K562 (cell line): ENCODE measurements at regions not wholly inside any gene's neighbourhood (a gene's known extent, or its start where the extent isn't known, plus 50 kb on each side); places are given as distances from the start of the nearest gene placed in this dataset.

Source experiments
- ATAC-seq: fragments of 200-7000 bp; cut with Tn5 transposase; 3 replicates; pipeline ENCODE4 v1.9.1; 2020; ENCODE audit warnings: moderate library complexity
- BruUV-seq: library from RNA; stranded (reverse); fragments of 400-500 nt; replicated peaks from 2 replicates; lab custom pipeline; 2021; lab: Mats Ljungman, UMichigan
- CTCF ChIA-PET: fragments of 300-600 bp; formaldehyde crosslinking; extraction: SDS; loops from one replicate; lab custom pipeline; 2021; ENCODE audit warnings: low intra/inter-chr PET ratio; lab: Yijun Ruan, JAX
- POLR2A ChIA-PET: fragments of 300-600, 350-650 bp; sonication (Branson Sonifier 250); formaldehyde crosslinking; extraction: SDS; loops from one replicate; lab custom pipeline; 2021; ENCODE audit warnings: antibody characterized with exemption, inconsistent platforms; lab: Yijun Ruan, JAX
- DNase-seq, 4 experiments: peaks; one replicate each; pipeline versions ENCODE4 v3.0.0 to v3.0.0-alpha.2; 2011 to 2018; ENCODE audit warnings: low spot score in 3 of 4, mixed read lengths in 3 of 4; ENCODE audit errors: extremely low read depth in 1 of 4
- FAIRE-seq: peaks from 2 replicates; lab custom pipeline; 2011; peaks lifted over from hg19 to GRCh38; lab: Jason Lieb, UNC
- H2AFZ ChIP-seq: 2 replicates; pipeline ENCODE4 v1.6.0; 2011; ENCODE audit warnings: low read depth, low read length, control low read depth, inconsistent platforms
- H3K27ac ChIP-seq: fragments of 200-600 bp; 3 replicates; pipeline ENCODE4 v1.8.0; 2011; ENCODE audit warnings: low read depth, mild to moderate bottlenecking, control low read depth, inconsistent platforms, low read length, moderate library complexity, mixed read lengths; ENCODE audit errors: extremely low read depth
- H3K27me3 ChIP-seq, 2 experiments: fragments of 300-600 bp in 1 of 2; 2 replicates in 1 of 2; 3 replicates in 1 of 2; pipeline versions ENCODE4 v1.6.0 to v1.8.0; 2011; ENCODE audit warnings: inconsistent platforms in 2 of 2, low read length in 2 of 2, mild to moderate bottlenecking in 1 of 2, mixed read lengths in 1 of 2, moderate library complexity in 1 of 2; ENCODE audit not compliant: control insufficient read depth in 2 of 2, insufficient read depth in 2 of 2
- H3K36me3 ChIP-seq: fragments of 300-600 bp; 3 replicates; pipeline ENCODE4 v1.8.0; 2011; ENCODE audit warnings: mild to moderate bottlenecking, low read length, inconsistent platforms; ENCODE audit not compliant: control insufficient read depth, insufficient read depth
- H3K4me1 ChIP-seq, 2 experiments: fragments of 200-600 bp in 1 of 2; replicated peaks in 1 of 2; 2 replicates in 1 of 2; 3 replicates in 1 of 2; pipeline versions ENCODE4 v1.5.1 to v1.8.0; 2011; ENCODE audit warnings: inconsistent platforms in 2 of 2, low read length in 2 of 2, mild to moderate bottlenecking in 1 of 2, mixed read lengths in 1 of 2, moderate library complexity in 1 of 2; ENCODE audit not compliant: control insufficient read depth in 2 of 2, insufficient read depth in 2 of 2
- H3K4me2 ChIP-seq: 2 replicates; pipeline ENCODE4 v1.6.1; 2011; ENCODE audit warnings: low read length, control low read depth, inconsistent platforms, mixed read lengths; ENCODE audit not compliant: insufficient read depth
- H3K4me3 ChIP-seq: fragments of 200-600 bp; sonication (generic), shearing (Covaris generic); 2 replicates; pipeline ENCODE4 v1.5.1; 2016; ENCODE audit warnings: control low read depth, inconsistent platforms
- H3K79me2 ChIP-seq: fragments of 200-600 bp; 3 replicates; pipeline ENCODE4 v1.8.0; 2011; ENCODE audit warnings: low read length, inconsistent platforms; ENCODE audit not compliant: control insufficient read depth, insufficient read depth
- H3K9ac ChIP-seq, 2 experiments: 2 replicates each; pipeline versions ENCODE4 v1.6.0 to v1.6.1; 2011; ENCODE audit warnings: low read depth in 2 of 2, low read length in 2 of 2, control low read depth in 1 of 2, inconsistent platforms in 1 of 2, mild to moderate bottlenecking in 1 of 2, mixed read lengths in 1 of 2; ENCODE audit not compliant: insufficient read depth in 1 of 2
- H3K9me1 ChIP-seq: one replicate; pipeline ENCODE4 v1.6.0; 2011; ENCODE audit warnings: inconsistent platforms, mild to moderate bottlenecking, low read length, moderate library complexity; ENCODE audit not compliant: control insufficient read depth, insufficient read depth
- H3K9me3 ChIP-seq: replicated peaks from 2 replicates; pipeline ENCODE4 v1.5.1; 2011; ENCODE audit warnings: low read depth, low read length, inconsistent platforms; ENCODE audit not compliant: control insufficient read depth, insufficient read depth
- H4K20me1 ChIP-seq: replicated peaks from 2 replicates; pipeline ENCODE4 v1.6.1; 2011; ENCODE audit warnings: low read length, inconsistent platforms, mixed read lengths; ENCODE audit not compliant: control insufficient read depth, insufficient read depth
- C11orf30 ChIP-seq: fragments of 450-650 bp; IDR thresholded peaks from 2 replicates; pipeline ENCODE4 v1.6.1; 2016; ENCODE audit warnings: low read depth, mild to moderate bottlenecking
- CBFA2T3 ChIP-seq: fragments of 450-650 bp; IDR thresholded peaks from 2 replicates; pipeline ENCODE4 v1.6.1; 2017
- CBX8 ChIP-seq: fragments of 200-600 bp; sonication (generic); IDR thresholded peaks from 2 replicates; pipeline ENCODE4 v1.6.1; 2012; ENCODE audit warnings: borderline replicate concordance, mixed run types, low read depth, mild to moderate bottlenecking, moderate library complexity, mixed read lengths, low read length, control low read depth, inconsistent platforms; ENCODE audit not compliant: poor library complexity, severe bottlenecking; ENCODE audit errors: extremely low read depth
- CCNT2 ChIP-seq: IDR thresholded peaks from 2 replicates; pipeline ENCODE4 v1.6.1; 2011; ENCODE audit warnings: borderline replicate concordance, low read depth, mild to moderate bottlenecking, moderate library complexity, mixed read lengths, low read length; ENCODE audit not compliant: insufficient read length; ENCODE audit errors: extremely low read depth
- ETV1 ChIP-seq: fragments of 450-650 bp; conservative IDR thresholded peaks from 2 replicates; pipeline ENCODE4 v1.6.1; 2016; ENCODE audit warnings: missing genetic modification characterization, control low read depth, low read depth, missing compliant biosample characterization
- GABPB1 ChIP-seq: sonication (generic); formaldehyde crosslinking; IDR thresholded peaks from 2 replicates; pipeline ENCODE4 v1.8.0; 2022; ENCODE audit warnings: mild to moderate bottlenecking, missing genetic modification reagents
- GMEB1 ChIP-seq: fragments of 250-450 bp; sonication (Bioruptor Pico); IDR thresholded peaks from 2 replicates; pipeline ENCODE4 v1.4.0; 2020; ENCODE audit warnings: mild to moderate bottlenecking
- KAT8 ChIP-seq: fragments of 450-650 bp; IDR thresholded peaks from 2 replicates; pipeline ENCODE4 v1.6.1; 2016; ENCODE audit warnings: low read depth, mild to moderate bottlenecking
- MEF2D ChIP-seq: conservative IDR thresholded peaks from 2 replicates; pipeline ENCODE4 v1.6.1; 2016; ENCODE audit warnings: low read depth, missing genetic modification characterization, missing compliant biosample characterization
- POLR2H ChIP-seq: IDR thresholded peaks from 2 replicates; pipeline ENCODE4 v1.6.1; 2016; ENCODE audit warnings: missing genetic modification characterization, low read depth, mild to moderate bottlenecking, control low read depth, missing compliant biosample characterization, moderate library complexity
- STAT5B ChIP-seq: fragments of 250-450 bp; sonication (Bioruptor Pico); IDR thresholded peaks from 2 replicates; pipeline ENCODE4 v1.8.0; 2021; ENCODE audit warnings: mild to moderate bottlenecking, inconsistent platforms
- ZEB2 ChIP-seq: fragments of 450-650 bp; IDR thresholded peaks from 2 replicates; pipeline ENCODE4 v1.6.1; 2016
- ZNF41 ChIP-seq: fragments of 250-450 bp; sonication (Bioruptor Pico); conservative IDR thresholded peaks from 2 replicates; pipeline ENCODE4 v1.4.0; 2020; ENCODE audit warnings: mild to moderate bottlenecking
- ZNF695 ChIP-seq: fragments of 450-650 bp; formaldehyde crosslinking; IDR thresholded peaks from 2 replicates; pipeline ENCODE4 v1.4.0; 2020; ENCODE audit warnings: mild to moderate bottlenecking, moderate library complexity
- WGBS: fragments of 100-300 bp; shearing (Covaris generic); methylation state at CpG from one replicate; pipeline ENCODE4 v1.1.6; 2016; ENCODE audit warnings: low coverage, mixed read lengths; ENCODE audit not compliant: insufficient coverage; ENCODE audit errors: missing lambda C conversion rate; 5-methylcytosine and 5-hydroxymethylcytosine counted together
- in situ Hi-C: fragments of 300-500 bp; cut with MboI; formaldehyde crosslinking; loops from 4 replicates; pipeline ENCODE4 v1.15.0; 2018; ENCODE audit warnings: inconsistent platforms, mixed read lengths
- intact Hi-C: fragments of 100-400 bp; cut with micrococcal nuclease; formaldehyde crosslinking; loops from 2 replicates; pipeline ENCODE4 v1.14.2; 2022
- TF ChIP-seq, protein P1 (sequence below), 2 experiments: fragments of 200-800 bp in 1 of 2; sonication (Bioruptor generic) in 1 of 2; sonication (generic) in 1 of 2; formaldehyde crosslinking in 1 of 2; IDR thresholded peaks in 1 of 2; conservative IDR thresholded peaks in 1 of 2; 2 replicates each; pipeline versions ENCODE4 v1.5.0 to v1.6.1; 2016 to 2020; ENCODE audit warnings: missing compliant biosample characterization in 1 of 2, missing genetic modification characterization in 1 of 2, missing genetic modification reagents in 1 of 2

- H3K79me2 ChIP-seq: no peaks in the 10 kb centered on the region
- no peaks in the 10 kb centered on the region for H3K36me3 ChIP-seq
- TF ChIP-seq ZNF695: no peak
- no peak for TF ChIP-seq POLR2H (tag)
- TF ChIP-seq ZNF41 (CRISPR knock-in tag): no peak
- TF ChIP-seq ZEB2: no peak
- H3K27me3 ChIP-seq: no peaks in the 10 kb centered on the region
- H3K4me1 ChIP-seq: no peaks in the 10 kb centered on the region
- H2AFZ ChIP-seq: no peak overlapping the region
- H3K27ac ChIP-seq: no peak overlapping the region
- H3K9me1 ChIP-seq: no peaks in the 10 kb centered on the region
- in situ Hi-C loops: no loop called here
- intact Hi-C loops: no loop called here
- no peak overlapping the region for H3K4me3 ChIP-seq
- ATAC-seq (no peak), FAIRE-seq (no peak), DNase-seq (no peak)
- BruUV-seq: no TSS peak
- 0% methylated on average over 1 of the region's 3 CpGs for WGBS
- H3K9ac ChIP-seq: no peak overlapping the region
- ChIA-PET CTCF (no interaction called here), POLR2A (no interaction called here)
- no peaks in the 10 kb centered on the region for H3K9me3 ChIP-seq
- H4K20me1 ChIP-seq: no peaks in the 10 kb centered on the region
- no peak overlapping the region for H3K4me2 ChIP-seq
Measured at GRCh38 chr4:160224049-160224448, 1121.2 kb downstream of the RAPGEF2 start.

- FAIRE-seq: no peak
- no peaks in the 10 kb centered on the region for H3K79me2 ChIP-seq
- no peak for DNase-seq
- BruUV-seq: no TSS peak
- no CpG with 5 or more reads among the region's 3 CpGs for WGBS
- no peaks in the 10 kb centered on the region for H3K36me3 ChIP-seq
- H2AFZ ChIP-seq: no peak overlapping the region
- no peak overlapping the region for H3K27ac ChIP-seq
- no peaks in the 10 kb centered on the region for H3K9me3 ChIP-seq
- H4K20me1 ChIP-seq: no peaks in the 10 kb centered on the region
- no peak overlapping the region for H3K4me2 ChIP-seq
- POLR2A ChIA-PET: no interaction called here
- intact Hi-C loops: no loop called here
- CTCF ChIA-PET: no interaction called here
- in situ Hi-C loops: no loop called here
- H3K9me1 ChIP-seq: no peaks in the 10 kb centered on the region
- H3K9ac ChIP-seq: no peak overlapping the region
- no peaks in the 10 kb centered on the region for H3K4me1 ChIP-seq
- no peak for ATAC-seq
- no peak overlapping the region for H3K4me3 ChIP-seq
- H3K27me3 ChIP-seq: no peaks in the 10 kb centered on the region
- no peak for TF ChIP-seq C11orf30
- TF ChIP-seq CCNT2: no peak
- TF ChIP-seq ETV1 (tag): no peak
- TF ChIP-seq STAT5B (CRISPR knock-in tag): no peak
- TF ChIP-seq GABPB1: no peak
- no peak for TF ChIP-seq CBX8
- TF ChIP-seq, protein P1, sequence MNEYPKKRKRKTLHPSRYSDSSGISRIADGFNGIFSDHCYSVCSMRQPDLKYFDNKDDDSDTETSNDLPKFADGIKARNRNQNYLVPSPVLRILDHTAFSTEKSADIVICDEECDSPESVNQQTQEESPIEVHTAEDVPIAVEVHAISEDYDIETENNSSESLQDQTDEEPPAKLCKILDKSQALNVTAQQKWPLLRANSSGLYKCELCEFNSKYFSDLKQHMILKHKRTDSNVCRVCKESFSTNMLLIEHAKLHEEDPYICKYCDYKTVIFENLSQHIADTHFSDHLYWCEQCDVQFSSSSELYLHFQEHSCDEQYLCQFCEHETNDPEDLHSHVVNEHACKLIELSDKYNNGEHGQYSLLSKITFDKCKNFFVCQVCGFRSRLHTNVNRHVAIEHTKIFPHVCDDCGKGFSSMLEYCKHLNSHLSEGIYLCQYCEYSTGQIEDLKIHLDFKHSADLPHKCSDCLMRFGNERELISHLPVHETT (CRISPR knock-in tag; conservative IDR thresholded peaks at IDR 0.05 in 1 of 2, IDR thresholded peaks at IDR 0.05 in 1 of 2): no peak
- TF ChIP-seq MEF2D (tag): no peak
- TF ChIP-seq GMEB1 (CRISPR knock-in tag): no peak
- no peak for TF ChIP-seq KAT8
- TF ChIP-seq CBFA2T3: no peak
Measured at GRCh38 chr4:160233141-160233540, 1130.3 kb downstream of the RAPGEF2 start.
